GM12865 (cell line): ENCODE measurements at regions not wholly inside any gene's neighbourhood (a gene's known extent, or its start where the extent isn't known, plus 50 kb on each side); places are given as distances from the start of the nearest gene placed in this dataset.

Experiments used
- DNase-seq: peaks from one replicate; pipeline ENCODE4 v3.0.0; 2010; ENCODE audit warnings: low read depth
- H3K4me3 ChIP-seq: 2 replicates; pipeline ENCODE4 v1.5.1; 2011; ENCODE audit warnings: mild to moderate bottlenecking, low read depth, low read length, control low read depth
- TF ChIP-seq, protein P1 (sequence below): IDR thresholded peaks from 2 replicates; pipeline ENCODE4 v1.5.1; 2011; ENCODE audit warnings: low read length, control low read depth, low read depth, inconsistent platforms; ENCODE audit not compliant: insufficient read depth; ENCODE audit errors: missing control alignments

- TF ChIP-seq, protein P1, sequence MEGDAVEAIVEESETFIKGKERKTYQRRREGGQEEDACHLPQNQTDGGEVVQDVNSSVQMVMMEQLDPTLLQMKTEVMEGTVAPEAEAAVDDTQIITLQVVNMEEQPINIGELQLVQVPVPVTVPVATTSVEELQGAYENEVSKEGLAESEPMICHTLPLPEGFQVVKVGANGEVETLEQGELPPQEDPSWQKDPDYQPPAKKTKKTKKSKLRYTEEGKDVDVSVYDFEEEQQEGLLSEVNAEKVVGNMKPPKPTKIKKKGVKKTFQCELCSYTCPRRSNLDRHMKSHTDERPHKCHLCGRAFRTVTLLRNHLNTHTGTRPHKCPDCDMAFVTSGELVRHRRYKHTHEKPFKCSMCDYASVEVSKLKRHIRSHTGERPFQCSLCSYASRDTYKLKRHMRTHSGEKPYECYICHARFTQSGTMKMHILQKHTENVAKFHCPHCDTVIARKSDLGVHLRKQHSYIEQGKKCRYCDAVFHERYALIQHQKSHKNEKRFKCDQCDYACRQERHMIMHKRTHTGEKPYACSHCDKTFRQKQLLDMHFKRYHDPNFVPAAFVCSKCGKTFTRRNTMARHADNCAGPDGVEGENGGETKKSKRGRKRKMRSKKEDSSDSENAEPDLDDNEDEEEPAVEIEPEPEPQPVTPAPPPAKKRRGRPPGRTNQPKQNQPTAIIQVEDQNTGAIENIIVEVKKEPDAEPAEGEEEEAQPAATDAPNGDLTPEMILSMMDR = no peak
- DNase-seq = no peak
- H3K4me3 ChIP-seq = no peak overlapping the region
Measured at GRCh38 chr18:78685980-78686530, 293.6 kb upstream of the SALL3 start.

GRCh38 chr18:78686976-78687685 is 292.5 kb upstream of the SALL3 start:
- DNase-seq = no peak
- TF ChIP-seq, protein P1 = no peak
- H3K4me3 ChIP-seq = no peak overlapping the region

DNA sequence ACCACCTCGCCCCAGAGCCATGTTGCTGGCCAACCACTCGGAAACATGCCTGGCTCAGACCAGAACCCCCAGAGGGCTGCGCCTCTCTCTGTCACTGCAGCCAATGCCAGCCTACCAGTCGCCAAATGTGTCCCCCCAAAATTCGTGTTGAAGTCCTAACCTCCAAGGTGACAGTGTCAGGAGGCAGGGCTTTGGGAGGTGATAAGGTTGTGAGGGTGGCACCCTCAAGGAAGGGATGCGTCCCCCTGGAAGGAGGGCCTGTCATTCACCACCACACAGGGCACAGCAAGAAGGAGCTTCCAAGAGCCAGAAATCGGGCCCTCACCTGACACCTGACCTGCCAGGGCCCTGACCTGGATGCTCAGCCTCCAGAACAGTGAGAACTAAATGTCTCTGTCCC is 291.9 kb upstream of the SALL3 start:
- TF ChIP-seq, protein P1 = no peak
- DNase-seq = no peak

GRCh38 chr18:78688249-78688648 is 291.4 kb upstream of the SALL3 start:
- TF ChIP-seq, protein P1 = no peak
- no peak overlapping the region for H3K4me3 ChIP-seq
- DNase-seq = no peak

More for the DNA sequence above, 291.9 kb upstream of the SALL3 start:
- no peak overlapping the region for H3K4me3 ChIP-seq

DNA sequence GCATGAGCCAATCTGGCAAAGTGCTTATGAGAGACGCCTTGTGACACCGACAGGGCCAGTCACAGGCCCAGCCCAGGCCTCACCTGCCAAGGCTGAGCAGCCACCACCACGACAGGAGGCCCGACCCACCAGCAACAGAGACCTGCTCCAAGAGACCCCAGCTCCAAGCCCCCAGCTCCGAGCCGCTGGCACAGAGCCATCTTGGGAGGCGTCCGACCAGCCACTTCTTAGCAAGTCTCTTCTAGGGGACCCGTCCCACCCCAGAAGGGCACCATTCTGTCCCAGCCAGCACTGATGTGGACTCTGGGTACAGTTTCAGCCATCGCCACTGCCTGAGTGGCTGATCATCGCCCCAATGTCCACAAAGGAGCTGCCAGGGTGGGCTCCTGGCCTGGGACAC is 290.7 kb upstream of the SALL3 start:
- DNase-seq = no peak
- TF ChIP-seq, protein P1 = no peak
- H3K4me3 ChIP-seq = no peak overlapping the region

DNA sequence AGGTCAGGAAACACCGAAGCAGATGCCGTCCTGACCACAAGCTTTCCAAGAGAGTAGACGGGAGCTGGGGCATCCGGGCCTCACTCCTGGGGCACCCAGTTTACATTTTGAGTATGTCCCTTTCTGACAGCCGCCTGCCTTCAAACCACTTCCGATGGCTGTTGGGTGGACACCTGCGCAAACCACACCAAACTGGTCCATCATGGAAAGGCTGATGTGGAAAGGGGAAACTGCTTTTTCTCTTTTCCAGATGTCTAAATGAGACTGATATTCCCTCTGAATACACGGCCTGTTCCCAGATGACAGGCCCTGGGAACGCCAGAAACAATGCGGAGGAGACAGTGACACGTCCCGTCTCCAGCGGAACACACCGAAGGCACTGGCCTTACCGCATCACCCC is 290.0 kb upstream of the SALL3 start:
- no peak for DNase-seq
- TF ChIP-seq, protein P1 = no peak
- no peak overlapping the region for H3K4me3 ChIP-seq

GRCh38 chr18:78692105-78692504 is 287.5 kb upstream of the SALL3 start:
- TF ChIP-seq, protein P1 = no peak
- no peak for DNase-seq

More at GRCh38 chr18:78692105-78692504, 287.5 kb upstream of the SALL3 start:
- H3K4me3 ChIP-seq = no peak overlapping the region
